AG09309 (cell line): ENCODE measurements at regions not wholly inside any gene's neighbourhood (a gene's known extent, or its start where the extent isn't known, plus 50 kb on each side); places are given as distances from the start of the nearest gene placed in this dataset.

ENCODE experiments used
- DNase-seq: peaks from one replicate; pipeline ENCODE4 v3.0.0-alpha.2; 2010; ENCODE audit warnings: low read depth
- H3K4me3 ChIP-seq: 2 replicates; pipeline ENCODE4 v1.5.1; 2011; ENCODE audit warnings: mild to moderate bottlenecking, low read depth, low read length, moderate library complexity; ENCODE audit not compliant: control insufficient read depth
- CTCF ChIP-seq: IDR thresholded peaks from 2 replicates; pipeline ENCODE4 v1.5.1; 2011; ENCODE audit warnings: mild to moderate bottlenecking, low read depth, low read length, inconsistent platforms; ENCODE audit not compliant: insufficient read depth, control insufficient read depth; ENCODE audit errors: missing control alignments

DNA sequence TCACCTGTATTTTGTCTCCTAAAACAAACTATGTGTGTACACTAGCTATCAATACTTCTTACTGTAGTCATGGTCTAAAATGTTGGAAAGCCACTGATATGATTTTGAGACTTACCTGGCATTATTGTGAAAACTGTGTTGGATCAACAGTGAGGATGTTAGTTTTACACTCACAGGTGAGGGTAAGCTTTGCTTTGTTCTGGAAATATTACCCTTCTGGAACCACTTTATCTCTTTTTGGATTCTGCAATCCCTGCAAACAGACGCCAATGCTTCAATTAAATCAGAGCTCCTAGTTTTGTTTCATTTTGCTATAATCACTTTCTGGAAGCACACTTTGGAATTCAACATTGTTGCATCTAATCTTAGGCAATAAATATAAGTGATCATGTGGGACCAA is 223.3 kb downstream of the RPS29 start:
- no peak overlapping the region for H3K4me3 ChIP-seq
- no peak for TF ChIP-seq CTCF
- no peak for DNase-seq

GRCh38 chr14:49339130-49339529 is 247.1 kb downstream of the RPS29 start:
- no peak for DNase-seq
- H3K4me3 ChIP-seq = no peak overlapping the region
- no peak for TF ChIP-seq CTCF

GRCh38 chr14:49319810-49320209 is 266.4 kb downstream of the RPS29 start:
- H3K4me3 ChIP-seq = no peak overlapping the region
- no peak for DNase-seq
- TF ChIP-seq CTCF = no peak

- no peak overlapping the region for H3K4me3 ChIP-seq
- DNase-seq = no peak
- TF ChIP-seq CTCF = no peak
Observed at GRCh38 chr14:49315570-49315969, 270.6 kb downstream of the RPS29 start.

DNA sequence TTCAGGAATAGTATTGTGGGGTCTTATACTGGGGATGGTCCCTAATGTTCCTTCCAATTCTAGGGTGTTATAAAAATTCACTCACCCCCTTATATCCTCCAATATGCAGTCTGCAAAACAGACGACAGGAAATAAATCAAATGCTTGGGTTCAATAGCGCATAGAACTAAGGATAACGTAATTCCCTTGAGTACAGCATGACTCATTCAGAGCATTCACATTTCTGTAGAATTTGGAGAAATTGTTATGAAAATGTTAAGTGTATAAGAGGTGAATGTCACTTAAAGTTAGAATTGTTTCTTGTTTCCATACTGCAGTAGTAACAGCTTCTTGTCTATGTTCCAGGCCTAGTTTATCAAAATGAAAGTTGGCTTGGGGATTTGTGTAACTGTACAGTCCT is 271.4 kb downstream of the RPS29 start:
- no peak for DNase-seq
- no peak overlapping the region for H3K4me3 ChIP-seq
- TF ChIP-seq CTCF = no peak

DNA sequence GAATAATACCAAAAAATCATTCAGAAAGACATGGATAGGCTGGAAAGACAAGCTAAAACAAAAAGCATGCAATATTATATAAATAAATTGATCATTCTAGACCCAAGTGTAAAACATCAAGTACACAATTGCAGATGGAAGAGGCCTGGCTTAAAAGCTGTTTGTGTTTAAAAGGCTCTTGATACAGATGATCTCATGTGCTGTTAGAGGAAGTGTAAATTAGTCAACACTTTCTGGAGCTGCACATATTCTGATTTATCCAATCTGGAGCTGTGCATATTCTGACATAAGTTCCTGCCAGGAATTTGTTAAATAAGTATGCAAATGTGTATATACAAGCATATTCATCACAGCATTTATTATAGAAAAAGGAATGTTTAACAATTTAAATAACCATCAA is 273.1 kb downstream of the RPS29 start:
- TF ChIP-seq CTCF = no peak
- no peak overlapping the region for H3K4me3 ChIP-seq
- no peak for DNase-seq

GRCh38 chr14:49310298-49310697 is 275.9 kb downstream of the RPS29 start:
- no peak overlapping the region for H3K4me3 ChIP-seq
- DNase-seq = no peak
- TF ChIP-seq CTCF = no peak
